Subcutaneous abdominal adipose tissue (tissue), 5 donors: ENCODE measurements at regions not wholly inside any gene's neighbourhood (a gene's known extent, or its start where the extent isn't known, plus 50 kb on each side); places are given as distances from the start of the nearest gene placed in this dataset.
"Not testable (repeated sequence)": the region's sequence is repeated elsewhere in the genome, so short reads cannot be mapped to it uniquely, and the experiment has no call there.

Experiments used
- H3K27ac ChIP-seq: one replicate; pipeline ENCODE4 v1.7.0; 2013; ENCODE audit warnings: low read depth, mild to moderate bottlenecking, inconsistent platforms, low read length, moderate library complexity
- H3K27me3 ChIP-seq, 5 donors: one replicate each; pipeline ENCODE4 v1.7.0; 2013; ENCODE audit warnings: low read length in 5 of 5, inconsistent platforms in 1 of 5; ENCODE audit not compliant: control insufficient read depth in 5 of 5, insufficient read depth in 4 of 5
- H3K36me3 ChIP-seq, 5 donors: one replicate each; pipeline ENCODE4 v1.7.0; 2013; ENCODE audit warnings: low read length in 5 of 5; ENCODE audit not compliant: control insufficient read depth in 5 of 5, insufficient read depth in 5 of 5
- H3K4me1 ChIP-seq, 5 donors: one replicate each; pipeline ENCODE4 v1.7.0; 2013; ENCODE audit warnings: low read length in 5 of 5, mild to moderate bottlenecking in 3 of 5, moderate library complexity in 1 of 5; ENCODE audit not compliant: control insufficient read depth in 5 of 5, insufficient read depth in 5 of 5
- H3K4me3 ChIP-seq, 5 donors: one replicate each; pipeline ENCODE4 v1.7.0; 2013; ENCODE audit warnings: low read length in 5 of 5, low read depth in 1 of 5
- H3K9ac ChIP-seq, 5 donors: one replicate each; pipeline ENCODE4 v1.7.0; 2013; ENCODE audit warnings: low read length in 5 of 5, mild to moderate bottlenecking in 4 of 5, moderate library complexity in 3 of 5
- H3K9me3 ChIP-seq, 5 donors: one replicate each; pipeline ENCODE4 v1.7.0; 2013; ENCODE audit warnings: low read length in 5 of 5; ENCODE audit not compliant: control insufficient read depth in 5 of 5
- donor health status: healthy.
- donor health status: healthy.
- donor health status: healthy.
- donor health status: healthy.
- donor health status: healthy.

- no peak overlapping the region for H3K9ac ChIP-seq
- no peak overlapping the region for H3K4me3 ChIP-seq
- no peaks in the 10 kb centered on the region for H3K9me3 ChIP-seq
- H3K27me3 ChIP-seq: no peaks in the 10 kb centered on the region
- H3K36me3 ChIP-seq: no peaks in the 10 kb centered on the region
- H3K4me1 ChIP-seq: no peaks in the 10 kb centered on the region
- H3K27ac ChIP-seq: no peak overlapping the region
Measured at GRCh38 chr6:50899306-50899870, 80.7 kb downstream of the TFAP2B start.

- H3K9ac ChIP-seq: no peak overlapping the region
- no peak overlapping the region for H3K27ac ChIP-seq
- no peak overlapping the region for H3K4me3 ChIP-seq
- no peaks in the 10 kb centered on the region for H3K36me3 ChIP-seq
- H3K4me1 ChIP-seq: no peaks in the 10 kb centered on the region
- no peaks in the 10 kb centered on the region for H3K9me3 ChIP-seq
- no peaks in the 10 kb centered on the region for H3K27me3 ChIP-seq
Measured at GRCh38 chr6:50902260-50902659, 83.6 kb downstream of the TFAP2B start.

- no peak overlapping the region for H3K27ac ChIP-seq
- no peak overlapping the region for H3K9ac ChIP-seq
- H3K4me1 ChIP-seq: no peaks in the 10 kb centered on the region
- no peaks in the 10 kb centered on the region for H3K27me3 ChIP-seq
- H3K4me3 ChIP-seq: no peak overlapping the region
- H3K36me3 ChIP-seq: no peaks in the 10 kb centered on the region
- no peaks in the 10 kb centered on the region for H3K9me3 ChIP-seq
Measured at GRCh38 chr6:50905297-50905696, 86.6 kb downstream of the TFAP2B start.

GRCh38 chr6:50907565-50907964 is 88.9 kb downstream of the TFAP2B start:
- Histone ChIP-seq H3K27ac (no peak overlapping the region), H3K9ac (no peak overlapping the region), H3K36me3 (no peaks in the 10 kb centered on the region), H3K9me3 (peaks cover 0 to under 1% (median 0%) of the 10 kb centered on the region in 5 donors), H3K4me1 (no peaks in the 10 kb centered on the region), H3K4me3 (no peak overlapping the region), H3K27me3 (no peaks in the 10 kb centered on the region)

- Histone ChIP-seq H3K4me1 (no peaks in the 10 kb centered on the region), H3K27ac (no peak overlapping the region), H3K9me3 (peaks cover 0 to 12% (median 9%) of the 10 kb centered on the region in 5 donors)
Measured at GRCh38 chr6:50913105-50913770, 94.6 kb downstream of the TFAP2B start.

GRCh38 chr6:50921378-50921777 is 102.7 kb downstream of the TFAP2B start:
- H3K36me3 ChIP-seq, H3K9me3 ChIP-seq, H3K4me3 ChIP-seq, H3K9ac ChIP-seq, H3K4me1 ChIP-seq, H3K27ac ChIP-seq, H3K27me3 ChIP-seq: not testable (repeated sequence)

More at GRCh38 chr6:50913105-50913770, 94.6 kb downstream of the TFAP2B start:
- Histone ChIP-seq H3K36me3 (no peaks in the 10 kb centered on the region), H3K4me3 (no peak overlapping the region), H3K27me3 (no peaks in the 10 kb centered on the region), H3K9ac (no peak overlapping the region)

GRCh38 chr6:50921968-50922367 is 103.3 kb downstream of the TFAP2B start:
- no peak overlapping the region for H3K4me3 ChIP-seq
- no peak overlapping the region for H3K27ac ChIP-seq

GRCh38 chr6:50922579-50923525 is 104.2 kb downstream of the TFAP2B start:
- Histone ChIP-seq H3K4me3 (no peak overlapping the region), H3K4me1 (peaks cover 0 to 8% (median 0%) of the 10 kb centered on the region in 5 donors), H3K9me3 (peaks cover 0 to 5% (median 0%) of the 10 kb centered on the region in 5 donors), H3K27ac (no peak overlapping the region), H3K36me3 (no peaks in the 10 kb centered on the region), H3K9ac (no peak overlapping the region), H3K27me3 (no peaks in the 10 kb centered on the region)

More at GRCh38 chr6:50921968-50922367, 103.3 kb downstream of the TFAP2B start:
- Histone ChIP-seq H3K9me3 (peaks cover 0 to 5% (median 0%) of the 10 kb centered on the region in 5 donors), H3K4me1 (peaks cover 0 to 8% (median 0%) of the 10 kb centered on the region in 5 donors), H3K9ac (no peak overlapping the region), H3K27me3 (no peaks in the 10 kb centered on the region), H3K36me3 (no peaks in the 10 kb centered on the region)

- H3K9ac ChIP-seq: no peak overlapping the region
- H3K27ac ChIP-seq: no peak overlapping the region
- H3K4me3 ChIP-seq: no peak overlapping the region
- no peaks in the 10 kb centered on the region for H3K36me3 ChIP-seq
- H3K9me3 ChIP-seq: peaks cover 0 to 5% (median 0%) of the 10 kb centered on the region in 5 donors
- H3K4me1 ChIP-seq: peaks cover 0 to 10% (median 0%) of the 10 kb centered on the region in 5 donors
- H3K27me3 ChIP-seq: no peaks in the 10 kb centered on the region
Measured at GRCh38 chr6:50924758-50925157, 106.1 kb downstream of the TFAP2B start.

- Histone ChIP-seq H3K36me3 (no peaks in the 10 kb centered on the region), H3K27ac (no peak overlapping the region), H3K4me3 (no peak overlapping the region), H3K9ac (no peak overlapping the region), H3K4me1 (peaks cover 0 to 10% (median 0%) of the 10 kb centered on the region in 5 donors), H3K9me3 (peaks cover 0 to 5% (median 0%) of the 10 kb centered on the region in 5 donors), H3K27me3 (no peaks in the 10 kb centered on the region)
Measured at GRCh38 chr6:50925548-50925947, 106.9 kb downstream of the TFAP2B start.
